ENCODE measurements at regions not wholly inside any gene's neighbourhood (a gene's known extent, or its start where the extent isn't known, plus 50 kb on each side); places are given as distances from the start of the nearest gene placed in this dataset.

- DNase-seq (ENCODE audit: insufficient read length, low spot score): no peak
- FAIRE-seq: no peak
Observed at GRCh38 chr21:41596241-41596925, 88.4 kb upstream of the TMPRSS2 start.

GRCh38 chr21:41594268-41594667 lies 86.3 kb upstream of the TMPRSS2 start:
- FAIRE-seq: no peak

GRCh38 chr21:41593760-41594138 lies 85.8 kb upstream of the TMPRSS2 start:
- DNase-seq (ENCODE audit: insufficient read length, low spot score): no peak
- FAIRE-seq: no peak

More at GRCh38 chr21:41594268-41594667, 86.3 kb upstream of the TMPRSS2 start:
- no peak for DNase-seq (ENCODE audit: insufficient read length, low spot score)

- DNase-seq (ENCODE audit: insufficient read length, low spot score) (no peak), FAIRE-seq (no peak)
Observed at GRCh38 chr21:41593051-41593759, 85.2 kb upstream of the TMPRSS2 start.

GRCh38 chr21:41589620-41590175 lies 81.7 kb upstream of the TMPRSS2 start:
- no peak for DNase-seq (ENCODE audit: insufficient read length, low spot score)
- no peak for FAIRE-seq

- no peak for FAIRE-seq
Observed at GRCh38 chr21:41589131-41589530, 81.2 kb upstream of the TMPRSS2 start.

GRCh38 chr21:41585199-41585994 lies 77.4 kb upstream of the TMPRSS2 start:
- FAIRE-seq: no peak
- no peak for DNase-seq (ENCODE audit: insufficient read length, low spot score)

More at GRCh38 chr21:41589131-41589530, 81.2 kb upstream of the TMPRSS2 start:
- no peak for DNase-seq (ENCODE audit: insufficient read length, low spot score)

- DNase-seq (ENCODE audit: insufficient read length, low spot score) (no peak), FAIRE-seq (no peak)
Observed at GRCh38 chr21:41584603-41585176, 76.7 kb upstream of the TMPRSS2 start.

- DNase-seq (ENCODE audit: insufficient read length, low spot score) (no peak), FAIRE-seq (no peak)
Observed at GRCh38 chr21:41583274-41583790, 75.4 kb upstream of the TMPRSS2 start.

GRCh38 chr21:41582866-41583265 lies 74.9 kb upstream of the TMPRSS2 start:
- FAIRE-seq (no peak), DNase-seq (ENCODE audit: insufficient read length, low spot score) (no peak)

GRCh38 chr21:41582298-41582840 lies 74.4 kb upstream of the TMPRSS2 start:
- DNase-seq (ENCODE audit: insufficient read length, low spot score): no peak
- FAIRE-seq: no peak

GRCh38 chr21:41581592-41582228 lies 73.8 kb upstream of the TMPRSS2 start:
- FAIRE-seq: no peak

GRCh38 chr21:41580758-41581554 lies 73.0 kb upstream of the TMPRSS2 start:
- FAIRE-seq (no peak), DNase-seq (ENCODE audit: insufficient read length, low spot score) (no peak)

More at GRCh38 chr21:41581592-41582228, 73.8 kb upstream of the TMPRSS2 start:
- no peak for DNase-seq (ENCODE audit: insufficient read length, low spot score)

GRCh38 chr21:41579692-41580091 lies 71.7 kb upstream of the TMPRSS2 start:
- FAIRE-seq (no peak), DNase-seq (ENCODE audit: insufficient read length, low spot score) (no peak)

GRCh38 chr21:41578716-41579115 lies 70.8 kb upstream of the TMPRSS2 start:
- DNase-seq (ENCODE audit: insufficient read length, low spot score) (no peak), FAIRE-seq (no peak)

- no peak for DNase-seq (ENCODE audit: insufficient read length, low spot score)
- FAIRE-seq: no peak
Observed at GRCh38 chr21:41578083-41578482, 70.1 kb upstream of the TMPRSS2 start.

- FAIRE-seq (no peak), DNase-seq (ENCODE audit: insufficient read length, low spot score) (no peak)
Observed at GRCh38 chr21:41576013-41576615, 68.2 kb upstream of the TMPRSS2 start.

- DNase-seq (ENCODE audit: insufficient read length, low spot score) (no peak), FAIRE-seq (no peak)
Observed at GRCh38 chr21:41573902-41574690, 66.1 kb upstream of the TMPRSS2 start.
